ENCODE measurements at regions not wholly inside any gene's neighbourhood (a gene's known extent, or its start where the extent isn't known, plus 50 kb on each side); places are given as distances from the start of the nearest gene placed in this dataset.

DNA sequence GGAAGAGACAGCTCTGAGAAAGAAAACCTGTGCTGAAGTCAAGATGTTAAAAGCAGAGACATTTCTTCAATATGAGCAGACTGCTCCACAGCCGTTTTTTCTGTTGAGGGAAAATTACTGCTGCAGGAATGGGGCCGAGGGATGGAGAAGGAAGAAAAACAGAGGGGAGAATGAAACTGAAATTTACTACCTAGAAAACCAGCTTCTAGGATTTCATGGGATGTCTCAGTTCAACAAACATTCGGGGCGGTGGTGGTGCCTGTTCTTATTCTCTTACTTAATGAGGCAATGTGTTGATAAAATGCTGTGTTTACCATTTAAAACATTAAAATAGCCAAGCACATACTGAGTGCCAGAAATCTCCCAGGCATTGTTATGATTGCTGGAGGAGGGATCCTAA is 557.1 kb upstream of the MEX3C start:
- Mint-ChIP-seq H3K4me1 (ENCODE audit: unreplicated experiment) (no peaks in the 10 kb centered on the region), H3K27me3 (ENCODE audit: unreplicated experiment) (no peaks in the 10 kb centered on the region), H3K36me3 (ENCODE audit: low read depth, unreplicated experiment) (no peaks in the 10 kb centered on the region), H3K4me3 (ENCODE audit: unreplicated experiment) (no peak overlapping the region), H3K27ac (ENCODE audit: unreplicated experiment) (no peak overlapping the region), H3K9me3 (ENCODE audit: unreplicated experiment) (no peaks in the 10 kb centered on the region)
- DNase-seq (ENCODE audit: low spot score), result no peak
- TF ChIP-seq CTCF (IDR thresholded peaks at IDR 0.05; ENCODE audit: unreplicated experiment), result no peak

GRCh38 chr18:51757255-51757924 is 559.9 kb upstream of the MEX3C start:
- Mint-ChIP-seq H3K27me3 (ENCODE audit: unreplicated experiment) (no peaks in the 10 kb centered on the region), H3K9me3 (ENCODE audit: unreplicated experiment) (no peaks in the 10 kb centered on the region), H3K36me3 (ENCODE audit: low read depth, unreplicated experiment) (no peaks in the 10 kb centered on the region), H3K4me3 (ENCODE audit: unreplicated experiment) (no peak overlapping the region), H3K4me1 (ENCODE audit: unreplicated experiment) (no peaks in the 10 kb centered on the region), H3K27ac (ENCODE audit: unreplicated experiment) (no peak overlapping the region)
- no peak for TF ChIP-seq CTCF (IDR thresholded peaks at IDR 0.05; ENCODE audit: unreplicated experiment)
- DNase-seq (ENCODE audit: low spot score), result no peak

DNA sequence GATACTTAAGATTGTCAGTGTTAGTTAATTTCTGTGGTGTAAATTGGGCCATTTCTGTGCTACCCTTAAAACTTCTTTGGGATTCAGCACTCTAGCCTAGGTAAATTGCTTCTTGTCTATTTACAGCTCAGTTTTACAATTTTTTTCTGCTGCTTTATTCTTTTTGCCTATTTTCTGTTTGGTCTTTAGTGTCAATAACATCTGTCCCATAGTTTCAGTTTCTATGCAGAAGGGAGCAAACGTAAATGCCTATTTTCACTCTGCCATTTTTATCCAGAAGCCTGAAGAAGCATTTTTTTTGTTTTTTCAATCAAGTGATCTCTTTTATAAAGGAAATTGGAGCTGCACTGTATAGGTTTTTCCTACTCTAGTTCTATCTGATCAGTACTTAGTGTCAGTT is 564.9 kb upstream of the MEX3C start:
- Mint-ChIP-seq H3K4me3 (ENCODE audit: unreplicated experiment) (no peak overlapping the region), H3K9me3 (ENCODE audit: unreplicated experiment) (no peaks in the 10 kb centered on the region), H3K27ac (ENCODE audit: unreplicated experiment) (no peak overlapping the region), H3K36me3 (ENCODE audit: low read depth, unreplicated experiment) (no peaks in the 10 kb centered on the region), H3K4me1 (ENCODE audit: unreplicated experiment) (no peaks in the 10 kb centered on the region), H3K27me3 (ENCODE audit: unreplicated experiment) (no peaks in the 10 kb centered on the region)
- no peak for TF ChIP-seq CTCF (IDR thresholded peaks at IDR 0.05; ENCODE audit: unreplicated experiment)
- DNase-seq (ENCODE audit: low spot score), result no peak

GRCh38 chr18:51765606-51766360 is 568.3 kb upstream of the MEX3C start:
- H3K27ac Mint-ChIP-seq (ENCODE audit: unreplicated experiment), result no peak overlapping the region
- no peaks in the 10 kb centered on the region for H3K27me3 Mint-ChIP-seq (ENCODE audit: unreplicated experiment)
- no peak for DNase-seq (ENCODE audit: low spot score)
- H3K4me3 Mint-ChIP-seq (ENCODE audit: unreplicated experiment), result no peak overlapping the region
- H3K9me3 Mint-ChIP-seq (ENCODE audit: unreplicated experiment), result no peaks in the 10 kb centered on the region
- TF ChIP-seq CTCF (IDR thresholded peaks at IDR 0.05; ENCODE audit: unreplicated experiment), result no peak
- no peaks in the 10 kb centered on the region for H3K36me3 Mint-ChIP-seq (ENCODE audit: low read depth, unreplicated experiment)
- H3K4me1 Mint-ChIP-seq (ENCODE audit: unreplicated experiment), result no peaks in the 10 kb centered on the region

DNA sequence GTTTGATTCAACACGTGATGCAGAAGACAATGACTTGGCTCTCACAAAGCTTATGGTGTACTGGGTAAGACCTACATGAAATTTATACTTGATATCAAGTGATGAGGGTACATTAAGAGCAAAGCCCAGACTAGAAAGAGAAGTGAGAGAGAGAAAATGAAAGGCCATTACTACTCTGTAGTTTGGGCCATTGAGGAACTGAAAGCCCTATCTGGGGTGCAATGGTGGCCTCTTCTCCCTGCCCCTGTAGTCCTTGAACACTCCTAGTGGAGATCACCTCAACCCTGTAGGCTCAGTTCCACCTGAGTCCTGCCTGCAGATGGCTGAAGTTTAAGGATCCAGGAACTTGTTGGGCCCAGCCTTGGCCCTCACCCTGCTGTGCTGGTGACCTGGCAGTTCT is 569.8 kb upstream of the MEX3C start:
- Mint-ChIP-seq H3K27ac (ENCODE audit: unreplicated experiment) (no peak overlapping the region), H3K4me1 (ENCODE audit: unreplicated experiment) (no peaks in the 10 kb centered on the region), H3K36me3 (ENCODE audit: low read depth, unreplicated experiment) (no peaks in the 10 kb centered on the region), H3K27me3 (ENCODE audit: unreplicated experiment) (no peaks in the 10 kb centered on the region), H3K4me3 (ENCODE audit: unreplicated experiment) (no peak overlapping the region), H3K9me3 (ENCODE audit: unreplicated experiment) (no peaks in the 10 kb centered on the region)
- DNase-seq (ENCODE audit: low spot score), result no peak
- TF ChIP-seq CTCF (IDR thresholded peaks at IDR 0.05; ENCODE audit: unreplicated experiment), result no peak

Measured in endothelial cell (in vitro differentiated cells).